ENCODE measurements at regions not wholly inside any gene's neighbourhood (a gene's known extent, or its start where the extent isn't known, plus 50 kb on each side); places are given as distances from the start of the nearest gene placed in this dataset.

GRCh38 chr12:5236022-5236640 lies 192.5 kb downstream of the KCNA5 start:
- Mint-ChIP-seq H3K36me3 (ENCODE audit: low read depth) (no peaks in the 10 kb centered on the region), H3K27me3 (ENCODE audit: low read depth) (no peaks in the 10 kb centered on the region), H3K4me3 (no peak overlapping the region), H3K4me1 (ENCODE audit: low read depth) (no peaks in the 10 kb centered on the region), H3K9me3 (no peaks in the 10 kb centered on the region), H3K27ac (no peak overlapping the region)
- DNase-seq (ENCODE audit: low spot score), result no peak

GRCh38 chr12:5242440-5242839 lies 189.5 kb upstream of the NTF3 start:
- no peaks in the 10 kb centered on the region for H3K36me3 Mint-ChIP-seq (ENCODE audit: low read depth)
- no peaks in the 10 kb centered on the region for H3K4me1 Mint-ChIP-seq (ENCODE audit: low read depth)
- no peaks in the 10 kb centered on the region for H3K27me3 Mint-ChIP-seq (ENCODE audit: low read depth)
- no peak overlapping the region for H3K4me3 Mint-ChIP-seq
- DNase-seq (ENCODE audit: low spot score), result no peak
- H3K9me3 Mint-ChIP-seq, result no peaks in the 10 kb centered on the region
- H3K27ac Mint-ChIP-seq, result no peak overlapping the region

DNA sequence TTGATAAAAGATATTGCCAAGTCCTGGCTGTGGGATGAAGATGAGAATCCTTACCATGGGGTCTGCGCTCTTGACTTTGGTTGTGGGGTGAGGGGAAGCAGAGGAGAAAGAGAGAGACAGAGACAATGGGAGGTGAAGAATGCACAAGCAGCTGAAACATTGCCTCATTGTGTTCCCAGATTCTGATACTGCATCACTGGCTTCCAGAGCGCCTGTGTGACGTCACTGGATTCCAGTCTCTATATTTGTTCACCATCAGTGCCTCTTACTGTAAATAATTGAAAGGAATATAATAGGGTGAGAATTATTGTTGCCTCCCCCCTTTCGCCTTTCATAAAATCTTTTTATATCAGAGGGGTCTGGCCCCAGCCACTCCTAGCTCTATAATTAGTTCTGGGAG lies 188.9 kb upstream of the NTF3 start:
- no peak overlapping the region for H3K27ac Mint-ChIP-seq
- no peak overlapping the region for H3K4me3 Mint-ChIP-seq
- H3K9me3 Mint-ChIP-seq, result no peaks in the 10 kb centered on the region
- H3K27me3 Mint-ChIP-seq (ENCODE audit: low read depth), result no peaks in the 10 kb centered on the region
- H3K36me3 Mint-ChIP-seq (ENCODE audit: low read depth), result no peaks in the 10 kb centered on the region
- H3K4me1 Mint-ChIP-seq (ENCODE audit: low read depth), result no peaks in the 10 kb centered on the region
- no peak for DNase-seq (ENCODE audit: low spot score)

DNA sequence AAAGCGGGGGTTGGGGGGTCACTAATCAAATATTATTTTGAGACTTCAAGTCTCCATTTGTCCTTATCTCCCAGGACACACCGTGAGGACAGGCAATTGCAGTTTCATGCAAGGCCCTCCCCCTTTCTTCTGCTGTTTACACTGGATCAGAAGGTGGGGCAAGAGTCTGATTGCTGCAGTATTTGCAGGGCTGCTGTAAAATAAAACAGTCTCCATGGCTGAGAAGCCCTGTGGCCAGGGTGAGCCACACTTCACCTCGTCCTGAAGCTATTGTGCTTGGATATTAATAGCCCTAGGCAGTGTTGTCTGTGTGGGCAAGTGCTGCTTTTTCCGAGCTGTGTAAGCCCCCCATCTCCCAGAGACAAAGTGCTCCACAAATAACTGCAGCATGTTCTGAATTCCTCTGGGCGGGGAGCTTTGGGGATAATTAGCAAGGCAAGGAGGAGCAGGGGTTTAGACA lies 187.4 kb upstream of the NTF3 start:
- Mint-ChIP-seq H3K27me3 (ENCODE audit: low read depth) (no peaks in the 10 kb centered on the region), H3K27ac (no peak overlapping the region), H3K4me3 (no peak overlapping the region), H3K36me3 (ENCODE audit: low read depth) (no peaks in the 10 kb centered on the region), H3K4me1 (ENCODE audit: low read depth) (no peaks in the 10 kb centered on the region), H3K9me3 (no peaks in the 10 kb centered on the region)
- no peak for DNase-seq (ENCODE audit: low spot score)

- no peaks in the 10 kb centered on the region for H3K36me3 Mint-ChIP-seq (ENCODE audit: low read depth)
- H3K4me1 Mint-ChIP-seq (ENCODE audit: low read depth), result no peaks in the 10 kb centered on the region
- no peak overlapping the region for H3K4me3 Mint-ChIP-seq
- no peaks in the 10 kb centered on the region for H3K27me3 Mint-ChIP-seq (ENCODE audit: low read depth)
- no peaks in the 10 kb centered on the region for H3K9me3 Mint-ChIP-seq
- no peak for DNase-seq (ENCODE audit: low spot score)
- H3K27ac Mint-ChIP-seq, result no peak overlapping the region
These were observed 185.7 kb upstream of the NTF3 start for GRCh38 chr12:5246196-5246595.

- Mint-ChIP-seq H3K9me3 (no peaks in the 10 kb centered on the region), H3K27ac (no peak overlapping the region), H3K36me3 (ENCODE audit: low read depth) (no peaks in the 10 kb centered on the region), H3K4me1 (ENCODE audit: low read depth) (no peaks in the 10 kb centered on the region), H3K4me3 (no peak overlapping the region), H3K27me3 (ENCODE audit: low read depth) (no peaks in the 10 kb centered on the region)
- no peak for DNase-seq (ENCODE audit: low spot score)
These were observed 184.8 kb upstream of the NTF3 start for GRCh38 chr12:5247144-5247543.

GRCh38 chr12:5248230-5248629 lies 183.7 kb upstream of the NTF3 start:
- no peaks in the 10 kb centered on the region for H3K4me1 Mint-ChIP-seq (ENCODE audit: low read depth)
- no peak for DNase-seq (ENCODE audit: low spot score)
- no peak overlapping the region for H3K27ac Mint-ChIP-seq
- H3K4me3 Mint-ChIP-seq, result no peak overlapping the region
- no peaks in the 10 kb centered on the region for H3K36me3 Mint-ChIP-seq (ENCODE audit: low read depth)
- no peaks in the 10 kb centered on the region for H3K27me3 Mint-ChIP-seq (ENCODE audit: low read depth)
- H3K9me3 Mint-ChIP-seq, result no peaks in the 10 kb centered on the region

GRCh38 chr12:5248999-5249526 lies 182.8 kb upstream of the NTF3 start:
- Mint-ChIP-seq H3K4me1 (ENCODE audit: low read depth) (no peaks in the 10 kb centered on the region), H3K27me3 (ENCODE audit: low read depth) (no peaks in the 10 kb centered on the region), H3K27ac (no peak overlapping the region), H3K36me3 (ENCODE audit: low read depth) (no peaks in the 10 kb centered on the region), H3K9me3 (no peaks in the 10 kb centered on the region), H3K4me3 (no peak overlapping the region)
- no peak for DNase-seq (ENCODE audit: low spot score)

GRCh38 chr12:5251092-5251491 lies 180.8 kb upstream of the NTF3 start:
- no peak for DNase-seq (ENCODE audit: low spot score)
- Mint-ChIP-seq H3K27ac (no peak overlapping the region), H3K36me3 (ENCODE audit: low read depth) (no peaks in the 10 kb centered on the region), H3K9me3 (no peaks in the 10 kb centered on the region), H3K4me1 (ENCODE audit: low read depth) (no peaks in the 10 kb centered on the region), H3K27me3 (ENCODE audit: low read depth) (no peaks in the 10 kb centered on the region), H3K4me3 (no peak overlapping the region)

GRCh38 chr12:5251786-5252185 lies 180.1 kb upstream of the NTF3 start:
- H3K4me1 Mint-ChIP-seq (ENCODE audit: low read depth), result no peaks in the 10 kb centered on the region
- no peaks in the 10 kb centered on the region for H3K9me3 Mint-ChIP-seq
- no peaks in the 10 kb centered on the region for H3K36me3 Mint-ChIP-seq (ENCODE audit: low read depth)
- DNase-seq (ENCODE audit: low spot score), result no peak
- no peak overlapping the region for H3K4me3 Mint-ChIP-seq
- no peak overlapping the region for H3K27ac Mint-ChIP-seq
- H3K27me3 Mint-ChIP-seq (ENCODE audit: low read depth), result no peaks in the 10 kb centered on the region

DNA sequence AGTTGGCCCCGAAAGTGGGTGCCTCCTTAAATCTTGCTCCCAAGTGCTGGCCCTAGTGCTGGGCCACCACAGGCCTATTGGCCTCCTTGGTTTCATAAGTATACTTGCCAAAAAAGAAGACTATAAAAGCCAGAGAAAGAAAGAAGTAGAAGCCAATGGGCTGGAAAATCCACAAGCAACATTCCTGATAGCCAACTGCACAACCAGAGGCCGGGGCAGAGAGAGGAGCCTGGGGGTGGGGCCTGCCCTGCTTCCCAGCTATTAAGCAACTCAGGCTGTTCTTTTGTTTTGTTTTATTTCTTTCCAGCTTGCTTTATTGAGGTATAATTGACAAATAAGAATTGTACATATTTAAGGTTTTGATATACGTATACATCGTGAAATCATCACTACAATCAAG lies 177.2 kb upstream of the NTF3 start:
- H3K9me3 Mint-ChIP-seq, result no peaks in the 10 kb centered on the region
- no peak for DNase-seq (ENCODE audit: low spot score)
- H3K4me1 Mint-ChIP-seq (ENCODE audit: low read depth), result no peaks in the 10 kb centered on the region
- no peaks in the 10 kb centered on the region for H3K36me3 Mint-ChIP-seq (ENCODE audit: low read depth)
- no peaks in the 10 kb centered on the region for H3K27me3 Mint-ChIP-seq (ENCODE audit: low read depth)
- no peak overlapping the region for H3K27ac Mint-ChIP-seq
- no peak overlapping the region for H3K4me3 Mint-ChIP-seq

DNA sequence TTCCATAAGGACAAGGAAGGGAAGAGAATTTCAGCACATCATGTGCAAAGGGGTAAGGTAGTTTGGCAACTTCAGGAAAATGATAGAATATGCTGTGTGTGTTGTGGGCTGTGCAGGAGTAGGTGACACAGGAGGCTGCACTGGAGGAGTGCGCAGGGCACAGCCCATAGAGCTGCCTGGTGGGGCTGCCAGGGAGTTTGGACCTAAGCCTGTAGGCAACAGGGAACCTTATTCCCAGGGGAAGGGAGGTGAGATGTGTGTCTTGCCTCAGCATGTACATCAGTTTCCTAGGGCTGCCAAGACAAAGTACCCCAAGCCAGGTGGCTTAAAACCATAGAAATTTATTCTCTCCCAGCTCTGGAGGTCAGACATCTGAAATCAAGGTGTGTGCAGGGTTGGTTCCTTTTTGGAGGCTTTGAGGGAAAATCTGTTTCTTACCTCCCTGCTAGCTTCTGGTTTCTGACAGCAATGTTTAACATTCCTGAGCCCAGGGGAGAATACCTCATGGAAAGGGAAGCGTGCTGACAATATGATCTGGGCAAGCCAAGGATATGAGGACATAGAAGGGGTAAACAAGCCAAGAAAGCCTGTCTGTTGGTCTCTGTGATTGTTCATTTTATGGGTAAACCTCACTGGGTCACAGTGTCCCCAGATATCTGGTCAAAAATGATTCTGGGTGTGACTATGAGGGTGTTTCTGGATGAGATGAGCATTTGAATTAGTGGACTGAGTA lies 174.0 kb upstream of the NTF3 start:
- H3K4me1 Mint-ChIP-seq (ENCODE audit: low read depth), result no peaks in the 10 kb centered on the region
- H3K9me3 Mint-ChIP-seq, result no peaks in the 10 kb centered on the region
- H3K36me3 Mint-ChIP-seq (ENCODE audit: low read depth), result no peaks in the 10 kb centered on the region
- no peak for DNase-seq (ENCODE audit: low spot score)
- no peak overlapping the region for H3K27ac Mint-ChIP-seq
- no peak overlapping the region for H3K4me3 Mint-ChIP-seq
- H3K27me3 Mint-ChIP-seq (ENCODE audit: low read depth), result no peaks in the 10 kb centered on the region

DNA sequence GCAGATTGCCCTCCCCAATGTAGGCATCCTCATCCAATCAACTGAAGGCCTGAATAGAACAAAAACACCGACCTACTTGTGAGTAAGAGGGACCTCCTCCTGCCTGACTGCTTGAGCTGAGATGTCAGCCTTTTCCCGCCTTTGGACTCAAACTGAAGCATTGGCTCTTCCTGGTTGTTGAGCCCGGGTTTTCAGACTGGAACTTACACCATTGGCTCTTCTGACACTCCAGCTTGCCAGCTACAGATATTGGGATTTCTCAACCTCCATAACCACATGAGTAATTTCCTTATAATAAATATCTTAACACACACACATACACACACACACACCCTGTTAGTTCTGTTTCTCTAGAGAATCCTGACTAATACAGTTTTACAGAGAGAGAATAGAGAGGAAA lies 173.4 kb upstream of the NTF3 start:
- H3K27ac Mint-ChIP-seq, result no peak overlapping the region
- H3K27me3 Mint-ChIP-seq (ENCODE audit: low read depth), result no peaks in the 10 kb centered on the region
- no peaks in the 10 kb centered on the region for H3K36me3 Mint-ChIP-seq (ENCODE audit: low read depth)
- H3K4me3 Mint-ChIP-seq, result no peak overlapping the region
- no peaks in the 10 kb centered on the region for H3K9me3 Mint-ChIP-seq
- H3K4me1 Mint-ChIP-seq (ENCODE audit: low read depth), result no peaks in the 10 kb centered on the region
- DNase-seq (ENCODE audit: low spot score), result no peak

DNA sequence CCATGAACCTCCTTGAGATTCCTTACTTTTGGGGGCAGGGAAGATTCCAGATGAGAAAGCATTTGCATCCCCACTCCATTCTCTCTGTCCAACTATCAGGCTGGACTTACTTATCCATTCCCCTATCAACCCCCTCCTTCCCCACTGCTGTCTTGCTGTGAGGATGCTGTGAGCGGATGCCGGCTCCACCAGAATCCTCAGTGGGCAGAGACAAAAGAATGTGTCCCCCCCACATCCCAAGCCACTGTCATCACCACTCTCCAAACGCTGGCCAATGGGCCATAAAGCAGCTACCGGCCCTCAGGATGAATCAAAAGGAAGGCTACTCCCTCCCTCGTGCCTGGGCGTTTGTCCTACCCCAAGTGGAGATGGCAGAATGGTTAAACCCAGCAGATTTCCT lies 173.0 kb upstream of the NTF3 start:
- Mint-ChIP-seq H3K27ac (no peak overlapping the region), H3K27me3 (ENCODE audit: low read depth) (no peaks in the 10 kb centered on the region), H3K9me3 (no peaks in the 10 kb centered on the region)

DNA sequence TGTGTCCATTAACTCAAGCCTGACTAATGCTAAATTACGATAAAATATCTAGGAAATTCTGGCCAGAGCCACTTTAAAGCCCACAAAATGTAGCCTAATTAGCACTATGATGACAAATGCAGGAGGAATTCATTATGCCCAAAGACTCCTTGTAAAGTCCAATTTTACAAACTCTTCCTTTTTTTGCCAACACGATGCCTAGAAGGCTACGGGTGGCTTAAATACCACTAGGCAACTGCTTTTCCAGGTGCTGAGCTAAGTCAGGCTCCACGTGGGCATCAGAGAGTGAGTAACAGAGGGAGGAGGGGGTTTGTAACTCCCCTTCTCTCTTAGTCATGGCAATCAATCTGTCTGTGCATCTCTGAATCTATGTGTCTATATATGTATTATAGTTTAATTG lies 172.4 kb upstream of the NTF3 start:
- Mint-ChIP-seq H3K27me3 (ENCODE audit: low read depth) (no peaks in the 10 kb centered on the region), H3K4me3 (no peak overlapping the region), H3K4me1 (ENCODE audit: low read depth) (no peaks in the 10 kb centered on the region), H3K36me3 (ENCODE audit: low read depth) (no peaks in the 10 kb centered on the region), H3K27ac (no peak overlapping the region), H3K9me3 (no peaks in the 10 kb centered on the region)
- no peak for DNase-seq (ENCODE audit: low spot score)

More for the DNA sequence above, 173.0 kb upstream of the NTF3 start:
- H3K4me3 Mint-ChIP-seq, result no peak overlapping the region
- DNase-seq (ENCODE audit: low spot score), result no peak
- no peaks in the 10 kb centered on the region for H3K4me1 Mint-ChIP-seq (ENCODE audit: low read depth)
- no peaks in the 10 kb centered on the region for H3K36me3 Mint-ChIP-seq (ENCODE audit: low read depth)

Data from T-helper 2 cell treated with Interferon-gamma antibody and Interleukin-4, amounts not matched to agents 5 μg/mL and 100 μg/mL, for 36 hours (primary cell).